ENCODE measurements at regions not wholly inside any gene's neighbourhood (a gene's known extent, or its start where the extent isn't known, plus 50 kb on each side); places are given as distances from the start of the nearest gene placed in this dataset.

GRCh38 chr4:13054420-13054970 lies 429.6 kb downstream of the RAB28 start:
- TF ChIP-seq, protein P1, sequence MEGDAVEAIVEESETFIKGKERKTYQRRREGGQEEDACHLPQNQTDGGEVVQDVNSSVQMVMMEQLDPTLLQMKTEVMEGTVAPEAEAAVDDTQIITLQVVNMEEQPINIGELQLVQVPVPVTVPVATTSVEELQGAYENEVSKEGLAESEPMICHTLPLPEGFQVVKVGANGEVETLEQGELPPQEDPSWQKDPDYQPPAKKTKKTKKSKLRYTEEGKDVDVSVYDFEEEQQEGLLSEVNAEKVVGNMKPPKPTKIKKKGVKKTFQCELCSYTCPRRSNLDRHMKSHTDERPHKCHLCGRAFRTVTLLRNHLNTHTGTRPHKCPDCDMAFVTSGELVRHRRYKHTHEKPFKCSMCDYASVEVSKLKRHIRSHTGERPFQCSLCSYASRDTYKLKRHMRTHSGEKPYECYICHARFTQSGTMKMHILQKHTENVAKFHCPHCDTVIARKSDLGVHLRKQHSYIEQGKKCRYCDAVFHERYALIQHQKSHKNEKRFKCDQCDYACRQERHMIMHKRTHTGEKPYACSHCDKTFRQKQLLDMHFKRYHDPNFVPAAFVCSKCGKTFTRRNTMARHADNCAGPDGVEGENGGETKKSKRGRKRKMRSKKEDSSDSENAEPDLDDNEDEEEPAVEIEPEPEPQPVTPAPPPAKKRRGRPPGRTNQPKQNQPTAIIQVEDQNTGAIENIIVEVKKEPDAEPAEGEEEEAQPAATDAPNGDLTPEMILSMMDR (IDR thresholded peaks at IDR 0.05; ENCODE audit: low read depth, low read length, missing input control), result no peak
- TF ChIP-seq, protein P2, sequence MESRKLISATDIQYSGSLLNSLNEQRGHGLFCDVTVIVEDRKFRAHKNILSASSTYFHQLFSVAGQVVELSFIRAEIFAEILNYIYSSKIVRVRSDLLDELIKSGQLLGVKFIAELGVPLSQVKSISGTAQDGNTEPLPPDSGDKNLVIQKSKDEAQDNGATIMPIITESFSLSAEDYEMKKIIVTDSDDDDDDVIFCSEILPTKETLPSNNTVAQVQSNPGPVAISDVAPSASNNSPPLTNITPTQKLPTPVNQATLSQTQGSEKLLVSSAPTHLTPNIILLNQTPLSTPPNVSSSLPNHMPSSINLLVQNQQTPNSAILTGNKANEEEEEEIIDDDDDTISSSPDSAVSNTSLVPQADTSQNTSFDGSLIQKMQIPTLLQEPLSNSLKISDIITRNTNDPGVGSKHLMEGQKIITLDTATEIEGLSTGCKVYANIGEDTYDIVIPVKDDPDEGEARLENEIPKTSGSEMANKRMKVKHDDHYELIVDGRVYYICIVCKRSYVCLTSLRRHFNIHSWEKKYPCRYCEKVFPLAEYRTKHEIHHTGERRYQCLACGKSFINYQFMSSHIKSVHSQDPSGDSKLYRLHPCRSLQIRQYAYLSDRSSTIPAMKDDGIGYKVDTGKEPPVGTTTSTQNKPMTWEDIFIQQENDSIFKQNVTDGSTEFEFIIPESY (IDR thresholded peaks at IDR 0.05), result no peak
- TF ChIP-seq MAX (IDR thresholded peaks at IDR 0.05), result no peak
- no peak for TF ChIP-seq TAF1 (conservative IDR thresholded peaks at IDR 0.05)
- TF ChIP-seq GABPA (IDR thresholded peaks at IDR 0.05 in 1 of 2, conservative IDR thresholded peaks at IDR 0.05 in 1 of 2), result no peak
- TF ChIP-seq JUND (IDR thresholded peaks at IDR 0.05), result no peak
- TF ChIP-seq SP1 (IDR thresholded peaks at IDR 0.05), result no peak
- TF ChIP-seq REST (IDR thresholded peaks at IDR 0.05), result no peak
- no peak for TF ChIP-seq RXRA (IDR thresholded peaks at IDR 0.05)
- no peak for TF ChIP-seq RAD21 (IDR thresholded peaks at IDR 0.05)
- TF ChIP-seq FOXA1 (IDR thresholded peaks at IDR 0.05), result no peak
- no peak for TF ChIP-seq NR2F2 (IDR thresholded peaks at IDR 0.05)
- no peak for TF ChIP-seq ATF3 (IDR thresholded peaks at IDR 0.05)
- no peak for TF ChIP-seq HNF4G (IDR thresholded peaks at IDR 0.05)
